RWPE1 (cell line): ENCODE measurements at regions not wholly inside any gene's neighbourhood (a gene's known extent, or its start where the extent isn't known, plus 50 kb on each side); places are given as distances from the start of the nearest gene placed in this dataset.

Experiments
- CTCF ChIA-PET: fragments of 350-600 bp; sonication (Branson Sonifier 250); formaldehyde crosslinking; extraction: SDS; loops from one replicate; lab custom pipeline; 2021; lab: Yijun Ruan, JAX
- POLR2A ChIA-PET: fragments of 400-600 bp; formaldehyde crosslinking; extraction: SDS; loops from one replicate; lab custom pipeline; 2020; ENCODE audit warnings: antibody characterized with exemption; ENCODE audit not compliant: low non-redundant PET; lab: Yijun Ruan, JAX
- DNase-seq: peaks from one replicate; pipeline ENCODE4 v3.0.0; 2012; ENCODE audit warnings: low spot score
- H3K27ac ChIP-seq: fragments of 450-650 bp; 2 replicates; pipeline ENCODE4 v1.5.1; 2017
- CTCF ChIP-seq: fragments of 450-650 bp; conservative IDR thresholded peaks from 2 replicates; pipeline ENCODE4 v1.5.1; 2017; ENCODE audit warnings: low read depth, mild to moderate bottlenecking

GRCh38 chr2:217335341-217335966, 475.6 kb upstream of the TNP1 start:
- DNase-seq, result no peak
- ChIA-PET CTCF (no interaction called here), POLR2A (no interaction called here)
- no peak overlapping the region for H3K27ac ChIP-seq
- TF ChIP-seq CTCF, result no peak

- no peak for TF ChIP-seq CTCF
- ChIA-PET POLR2A (interaction anchor here (0.7 kb wide), 1 partner anchor 534 kb away, joined by 6 read pairs; no protein-coding TSS in a partner anchor), CTCF (no interaction called here)
- H3K27ac ChIP-seq, result no peak overlapping the region
- no peak for DNase-seq
Observed at GRCh38 chr2:217334561-217334960, 474.7 kb upstream of the TNP1 start.

DNA sequence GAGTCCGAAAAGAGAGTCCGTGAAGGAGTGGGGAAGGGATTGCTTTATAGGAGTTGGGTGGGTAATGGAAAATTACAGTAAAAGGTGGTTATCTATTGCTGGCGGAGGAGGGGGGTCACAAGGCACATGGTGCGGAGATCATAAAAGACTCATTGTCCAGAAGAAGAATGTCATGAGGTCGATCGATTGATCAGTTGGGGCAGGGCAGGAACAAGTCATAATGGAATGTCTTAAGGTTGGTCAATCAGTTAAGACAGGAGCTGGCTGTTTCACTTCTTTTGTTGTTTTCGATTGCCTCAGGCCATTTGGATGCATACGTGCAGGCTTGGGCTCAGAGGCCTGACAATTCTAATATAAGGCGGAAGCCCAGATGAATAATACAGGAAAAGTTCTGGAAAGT, 473.0 kb upstream of the TNP1 start:
- no peak for DNase-seq
- no peak for TF ChIP-seq CTCF
- ChIA-PET CTCF (interaction anchor here (0.6 kb wide), 1 partner anchor 36 kb away, joined by 4 read pairs; no protein-coding TSS in a partner anchor), POLR2A (no interaction called here)
- no peak overlapping the region for H3K27ac ChIP-seq

DNA sequence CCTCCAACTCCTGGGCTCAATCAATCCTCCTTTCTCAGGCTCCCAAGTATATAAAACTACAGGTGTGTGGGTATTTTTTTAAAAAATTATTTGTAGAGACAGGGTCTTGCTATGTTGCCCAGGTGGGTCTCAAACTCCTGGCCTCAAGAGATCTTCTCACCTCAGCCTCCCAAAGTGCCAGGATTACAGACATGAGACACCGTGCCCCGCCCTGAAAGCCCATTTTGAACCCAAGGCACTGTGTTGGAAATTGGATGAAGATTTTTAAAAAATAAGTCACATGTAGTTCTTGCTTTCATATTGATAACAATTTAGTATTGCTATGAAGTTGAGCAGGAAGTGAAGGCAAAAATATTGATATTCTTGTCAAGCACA, 472.5 kb upstream of the TNP1 start:
- CTCF ChIA-PET, result interaction anchor here (0.6 kb wide), 1 partner anchor 37 kb away, joined by 4 read pairs; no protein-coding TSS in a partner anchor
- POLR2A ChIA-PET, result no interaction called here
- H3K27ac ChIP-seq, result no peak overlapping the region
- DNase-seq, result no peak
- no peak for TF ChIP-seq CTCF

GRCh38 chr2:217331523-217332416, 471.9 kb upstream of the TNP1 start:
- ChIA-PET POLR2A (no interaction called here), CTCF (no interaction called here)
- H3K27ac ChIP-seq, result no peak overlapping the region
- TF ChIP-seq CTCF, result no peak
- peak; percentile 46 for DNase-seq

GRCh38 chr2:217330647-217331046, 470.8 kb upstream of the TNP1 start:
- ChIA-PET POLR2A (no interaction called here), CTCF (no interaction called here)
- TF ChIP-seq CTCF, result no peak
- no peak for DNase-seq
- no peak overlapping the region for H3K27ac ChIP-seq
